Prostate gland (tissue), 2 donors: ENCODE measurements at regions not wholly inside any gene's neighbourhood (a gene's known extent, or its start where the extent isn't known, plus 50 kb on each side); places are given as distances from the start of the nearest gene placed in this dataset.

Experiments used
- POLR2AphosphoS5 ChIP-seq: sonication (generic); formaldehyde crosslinking; IDR thresholded peaks from one replicate; pipeline ENCODE4 v1.6.1; 2017; ENCODE audit warnings: antibody characterized with exemption
- TF ChIP-seq, protein P1 (sequence below), 4 experiments: fragments of 200-600 bp in 2 of 4; fragments of 450-650 bp in 2 of 4; sonication (generic) in 2 of 4; IDR thresholded peaks; 1 replicate in 3 of 4; 2 replicates in 1 of 4; pipeline ENCODE4 v1.5.1; 2016 to 2019; ENCODE audit warnings: antibody characterized with exemption in 4 of 4, mild to moderate bottlenecking in 2 of 4, moderate library complexity in 2 of 4

- TF ChIP-seq, protein P1, sequence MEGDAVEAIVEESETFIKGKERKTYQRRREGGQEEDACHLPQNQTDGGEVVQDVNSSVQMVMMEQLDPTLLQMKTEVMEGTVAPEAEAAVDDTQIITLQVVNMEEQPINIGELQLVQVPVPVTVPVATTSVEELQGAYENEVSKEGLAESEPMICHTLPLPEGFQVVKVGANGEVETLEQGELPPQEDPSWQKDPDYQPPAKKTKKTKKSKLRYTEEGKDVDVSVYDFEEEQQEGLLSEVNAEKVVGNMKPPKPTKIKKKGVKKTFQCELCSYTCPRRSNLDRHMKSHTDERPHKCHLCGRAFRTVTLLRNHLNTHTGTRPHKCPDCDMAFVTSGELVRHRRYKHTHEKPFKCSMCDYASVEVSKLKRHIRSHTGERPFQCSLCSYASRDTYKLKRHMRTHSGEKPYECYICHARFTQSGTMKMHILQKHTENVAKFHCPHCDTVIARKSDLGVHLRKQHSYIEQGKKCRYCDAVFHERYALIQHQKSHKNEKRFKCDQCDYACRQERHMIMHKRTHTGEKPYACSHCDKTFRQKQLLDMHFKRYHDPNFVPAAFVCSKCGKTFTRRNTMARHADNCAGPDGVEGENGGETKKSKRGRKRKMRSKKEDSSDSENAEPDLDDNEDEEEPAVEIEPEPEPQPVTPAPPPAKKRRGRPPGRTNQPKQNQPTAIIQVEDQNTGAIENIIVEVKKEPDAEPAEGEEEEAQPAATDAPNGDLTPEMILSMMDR (IDR thresholded peaks at IDR 0.05): no peak
- TF ChIP-seq POLR2AphosphoS5: no peak
Observed at GRCh38 chr2:59886759-59887158, 666.7 kb downstream of the BCL11A start.
